HEK293 (cell line): ENCODE measurements at regions not wholly inside any gene's neighbourhood (a gene's known extent, or its start where the extent isn't known, plus 50 kb on each side); places are given as distances from the start of the nearest gene placed in this dataset.
A peak's percentile ranks its signal among the peaks of the same experiment; 100 is the strongest.

ENCODE experiments used
- OSR2 ChIP-seq: fragments of 450-650 bp; formaldehyde crosslinking; IDR thresholded peaks from 2 replicates; pipeline ENCODE4 v1.5.1; 2016; ENCODE audit warnings: missing biosample characterization, missing genetic modification characterization
- REPIN1 ChIP-seq: fragments of 450-650 bp; formaldehyde crosslinking; IDR thresholded peaks from 2 replicates; pipeline ENCODE4 v1.5.1; 2017; ENCODE audit warnings: missing biosample characterization, missing genetic modification characterization, low read depth
- ZBTB7A ChIP-seq: fragments of 450-650 bp; formaldehyde crosslinking; IDR thresholded peaks from 2 replicates; pipeline ENCODE4 v1.5.1; 2016; ENCODE audit warnings: low read depth, missing biosample characterization, missing genetic modification characterization

GRCh38 chr2:234147335-234147861, 96.9 kb downstream of the SPP2 start:
- TF ChIP-seq REPIN1, result no peak
- TF ChIP-seq OSR2, result peak; percentile 45; the same call in 1 of the 2 replicates
- TF ChIP-seq ZBTB7A (tag by site-specific recombination), result no peak
